ENCODE measurements at regions not wholly inside any gene's neighbourhood (a gene's known extent, or its start where the extent isn't known, plus 50 kb on each side); places are given as distances from the start of the nearest gene placed in this dataset. TPM values are rescaled to one million over a fixed set of nuclear protein-coding genes. Genes with fewer than 3 reads are reported as not detected.

DNA sequence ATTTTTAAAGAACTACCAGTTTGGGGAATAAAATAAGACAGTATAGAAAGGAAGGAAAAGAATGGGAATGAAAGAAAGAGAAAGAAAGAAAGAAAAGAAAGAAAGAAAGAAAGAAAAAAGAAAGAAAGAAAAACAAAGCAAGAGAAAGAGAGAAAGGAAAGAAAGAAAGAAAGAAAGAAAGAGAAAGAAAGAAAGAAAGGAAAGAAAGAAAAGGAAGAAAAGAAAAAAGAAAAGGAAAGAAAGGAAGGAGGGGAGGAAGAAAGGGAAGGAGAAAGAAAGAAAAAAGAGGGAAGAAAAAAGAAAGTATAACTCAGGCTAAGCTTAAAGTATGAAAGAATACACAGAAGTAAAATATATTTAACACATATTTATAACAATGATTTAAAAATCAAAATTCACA is 51.0 kb upstream of the FGF10 start:
- H3K27me3 ChIP-seq = no peaks in the 10 kb centered on the region
- H3K4me1 ChIP-seq = no peaks in the 10 kb centered on the region
- ATAC-seq (no peak), DNase-seq (no peak)
- TF ChIP-seq POLR2A (IDR thresholded peaks at IDR 0.05) = no peak
- TF ChIP-seq, protein P1, sequence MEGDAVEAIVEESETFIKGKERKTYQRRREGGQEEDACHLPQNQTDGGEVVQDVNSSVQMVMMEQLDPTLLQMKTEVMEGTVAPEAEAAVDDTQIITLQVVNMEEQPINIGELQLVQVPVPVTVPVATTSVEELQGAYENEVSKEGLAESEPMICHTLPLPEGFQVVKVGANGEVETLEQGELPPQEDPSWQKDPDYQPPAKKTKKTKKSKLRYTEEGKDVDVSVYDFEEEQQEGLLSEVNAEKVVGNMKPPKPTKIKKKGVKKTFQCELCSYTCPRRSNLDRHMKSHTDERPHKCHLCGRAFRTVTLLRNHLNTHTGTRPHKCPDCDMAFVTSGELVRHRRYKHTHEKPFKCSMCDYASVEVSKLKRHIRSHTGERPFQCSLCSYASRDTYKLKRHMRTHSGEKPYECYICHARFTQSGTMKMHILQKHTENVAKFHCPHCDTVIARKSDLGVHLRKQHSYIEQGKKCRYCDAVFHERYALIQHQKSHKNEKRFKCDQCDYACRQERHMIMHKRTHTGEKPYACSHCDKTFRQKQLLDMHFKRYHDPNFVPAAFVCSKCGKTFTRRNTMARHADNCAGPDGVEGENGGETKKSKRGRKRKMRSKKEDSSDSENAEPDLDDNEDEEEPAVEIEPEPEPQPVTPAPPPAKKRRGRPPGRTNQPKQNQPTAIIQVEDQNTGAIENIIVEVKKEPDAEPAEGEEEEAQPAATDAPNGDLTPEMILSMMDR (IDR thresholded peaks at IDR 0.05) = no peak
- intact Hi-C loops (cut with DNase I) = no loop called here
- no peaks in the 10 kb centered on the region for H3K9me3 ChIP-seq
- no peaks in the 10 kb centered on the region for H3K36me3 ChIP-seq (replicated peaks in 1 of 2; ENCODE audit: insufficient read depth in 1 of 2, low read depth in 2 of 2)
- no peak overlapping the region for H3K27ac ChIP-seq
- H3K4me3 ChIP-seq = no peak overlapping the region

Small RNA genes in the stretch of these regions (small RNA-seq; reads per million reads assigned to genes)
- gene RN7SL383P = not detected
